ENCODE measurements at regions not wholly inside any gene's neighbourhood (a gene's known extent, or its start where the extent isn't known, plus 50 kb on each side); places are given as distances from the start of the nearest gene placed in this dataset.

- ATAC-seq = no peak
- DNase-seq = no peak
- no peaks in the 10 kb centered on the region for H3K27me3 Mint-ChIP-seq
- H3K4me1 Mint-ChIP-seq = no peaks in the 10 kb centered on the region
- H3K27ac Mint-ChIP-seq = no peak overlapping the region
- no peaks in the 10 kb centered on the region for H3K9me3 ChIP-seq (ENCODE audit: control insufficient read depth, low read length, poor library complexity, severe bottlenecking)
- H3K4me3 Mint-ChIP-seq = no peak overlapping the region
- no peaks in the 10 kb centered on the region for H3K36me3 Mint-ChIP-seq (ENCODE audit: low read depth)
These were observed 380.7 kb upstream of the IRX1 start for GRCh38 chr5:3214838-3215374.

DNA sequence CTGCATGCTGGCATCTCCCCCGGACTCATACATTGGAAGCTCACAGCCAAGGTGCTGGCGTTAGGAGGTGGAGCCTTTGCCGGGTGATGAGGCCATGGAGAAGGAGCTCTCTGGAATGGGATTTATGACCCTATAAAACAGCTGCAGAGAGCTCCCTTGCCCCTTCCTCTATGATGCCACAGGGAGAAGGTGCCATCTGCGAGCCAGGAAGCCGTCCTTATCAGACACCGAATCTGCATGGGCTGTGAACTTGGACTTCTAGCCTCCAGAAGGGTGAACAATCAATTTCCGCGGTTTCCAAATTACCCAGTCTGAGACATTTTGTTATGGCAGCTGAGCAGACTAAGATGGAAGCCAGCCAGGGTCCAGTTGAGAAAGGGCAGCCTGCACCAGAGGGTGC is 381.2 kb upstream of the IRX1 start:
- H3K36me3 Mint-ChIP-seq (ENCODE audit: low read depth) = no peaks in the 10 kb centered on the region
- no peak overlapping the region for H3K4me3 Mint-ChIP-seq
- H3K27me3 Mint-ChIP-seq = no peaks in the 10 kb centered on the region
- no peaks in the 10 kb centered on the region for H3K9me3 ChIP-seq (ENCODE audit: control insufficient read depth, low read length, poor library complexity, severe bottlenecking)
- DNase-seq (no peak), ATAC-seq (no peak)
- no peaks in the 10 kb centered on the region for H3K4me1 Mint-ChIP-seq
- H3K27ac Mint-ChIP-seq = no peak overlapping the region

- no peak overlapping the region for H3K27ac Mint-ChIP-seq
- no peak overlapping the region for H3K4me3 Mint-ChIP-seq
- H3K27me3 Mint-ChIP-seq = no peaks in the 10 kb centered on the region
- DNase-seq (no peak), ATAC-seq (no peak)
- no peaks in the 10 kb centered on the region for H3K9me3 ChIP-seq (ENCODE audit: control insufficient read depth, low read length, poor library complexity, severe bottlenecking)
- H3K36me3 Mint-ChIP-seq (ENCODE audit: low read depth) = no peaks in the 10 kb centered on the region
- no peaks in the 10 kb centered on the region for H3K4me1 Mint-ChIP-seq
These were observed 382.8 kb upstream of the IRX1 start for GRCh38 chr5:3212869-3213268.

DNA sequence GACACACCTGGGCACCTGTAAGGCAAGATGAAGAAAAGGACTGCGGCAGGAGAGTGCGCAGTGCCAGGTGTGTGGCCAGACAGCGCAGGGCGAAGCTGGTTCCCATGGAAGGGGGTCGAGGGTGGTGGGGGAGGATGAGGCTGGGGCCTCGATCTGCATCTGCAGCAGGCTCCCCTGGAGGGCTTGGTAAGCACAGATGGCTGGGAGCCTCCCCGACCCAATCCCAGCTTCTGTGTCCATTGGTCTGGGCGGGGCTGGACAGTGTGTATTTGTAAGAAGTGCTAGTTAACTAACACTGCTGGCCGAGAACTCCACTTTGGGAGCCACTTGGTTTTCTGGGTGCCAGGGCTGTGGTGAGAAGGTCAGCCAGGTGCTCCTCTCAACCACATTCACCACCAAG is 385.1 kb upstream of the IRX1 start:
- no peak overlapping the region for H3K4me3 Mint-ChIP-seq

GRCh38 chr5:3209918-3210317 is 385.7 kb upstream of the IRX1 start:
- H3K4me1 Mint-ChIP-seq = no peaks in the 10 kb centered on the region
- H3K4me3 Mint-ChIP-seq = no peak overlapping the region
- ATAC-seq (no peak), DNase-seq (no peak)
- H3K36me3 Mint-ChIP-seq (ENCODE audit: low read depth) = no peaks in the 10 kb centered on the region
- H3K9me3 ChIP-seq (ENCODE audit: control insufficient read depth, low read length, poor library complexity, severe bottlenecking) = no peaks in the 10 kb centered on the region
- no peak overlapping the region for H3K27ac Mint-ChIP-seq
- H3K27me3 Mint-ChIP-seq = no peaks in the 10 kb centered on the region

More for the DNA sequence above, 385.1 kb upstream of the IRX1 start:
- no peak for ATAC-seq
- no peaks in the 10 kb centered on the region for H3K4me1 Mint-ChIP-seq
- H3K36me3 Mint-ChIP-seq (ENCODE audit: low read depth) = no peaks in the 10 kb centered on the region
- no peaks in the 10 kb centered on the region for H3K27me3 Mint-ChIP-seq
- no peak for DNase-seq
- H3K9me3 ChIP-seq (ENCODE audit: control insufficient read depth, low read length, poor library complexity, severe bottlenecking) = no peaks in the 10 kb centered on the region
- no peak overlapping the region for H3K27ac Mint-ChIP-seq

GRCh38 chr5:3202570-3202969 is 393.1 kb upstream of the IRX1 start:
- Mint-ChIP-seq H3K4me3 (no peak overlapping the region), H3K36me3 (ENCODE audit: low read depth) (no peaks in the 10 kb centered on the region), H3K4me1 (no peaks in the 10 kb centered on the region), H3K27ac (no peak overlapping the region), H3K27me3 (peaks cover 25% of the 10 kb centered on the region)
- ATAC-seq (no peak), DNase-seq (no peak)
- H3K9me3 ChIP-seq (ENCODE audit: control insufficient read depth, low read length, poor library complexity, severe bottlenecking) = peaks cover 3% of the 10 kb centered on the region

GRCh38 chr5:3201941-3202340 is 393.7 kb upstream of the IRX1 start:
- Mint-ChIP-seq H3K36me3 (ENCODE audit: low read depth) (no peaks in the 10 kb centered on the region), H3K4me3 (no peak overlapping the region), H3K4me1 (no peaks in the 10 kb centered on the region), H3K27ac (no peak overlapping the region), H3K27me3 (peaks cover 28% of the 10 kb centered on the region)
- no peak for ATAC-seq
- DNase-seq = no peak
- H3K9me3 ChIP-seq (ENCODE audit: control insufficient read depth, low read length, poor library complexity, severe bottlenecking) = peaks cover 3% of the 10 kb centered on the region

DNA sequence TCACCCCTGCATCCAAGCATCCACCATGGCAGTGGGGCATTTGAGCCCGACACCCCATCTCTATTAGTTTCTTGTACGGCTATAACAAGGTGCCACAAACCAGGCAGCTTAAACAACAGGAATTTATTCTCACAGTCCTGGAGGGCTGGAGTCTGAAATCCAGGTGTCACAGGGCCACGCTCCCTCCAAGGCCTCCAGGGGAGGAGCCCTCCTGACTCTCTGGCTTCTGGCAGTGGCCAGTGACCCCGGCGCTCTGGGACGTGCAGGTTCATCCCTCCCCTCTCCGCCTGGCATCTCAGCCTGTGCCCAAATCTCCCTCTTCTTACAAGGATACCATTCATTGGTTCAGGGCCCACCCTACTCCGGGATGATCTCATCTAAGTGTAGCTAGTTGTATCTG is 394.5 kb upstream of the IRX1 start:
- H3K27ac Mint-ChIP-seq = no peak overlapping the region
- no peak for ATAC-seq
- H3K9me3 ChIP-seq (ENCODE audit: control insufficient read depth, low read length, poor library complexity, severe bottlenecking) = peaks cover 3% of the 10 kb centered on the region
- peaks cover 28% of the 10 kb centered on the region for H3K27me3 Mint-ChIP-seq
- DNase-seq = no peak
- H3K4me3 Mint-ChIP-seq = no peak overlapping the region
- no peaks in the 10 kb centered on the region for H3K4me1 Mint-ChIP-seq
- no peaks in the 10 kb centered on the region for H3K36me3 Mint-ChIP-seq (ENCODE audit: low read depth)

DNA sequence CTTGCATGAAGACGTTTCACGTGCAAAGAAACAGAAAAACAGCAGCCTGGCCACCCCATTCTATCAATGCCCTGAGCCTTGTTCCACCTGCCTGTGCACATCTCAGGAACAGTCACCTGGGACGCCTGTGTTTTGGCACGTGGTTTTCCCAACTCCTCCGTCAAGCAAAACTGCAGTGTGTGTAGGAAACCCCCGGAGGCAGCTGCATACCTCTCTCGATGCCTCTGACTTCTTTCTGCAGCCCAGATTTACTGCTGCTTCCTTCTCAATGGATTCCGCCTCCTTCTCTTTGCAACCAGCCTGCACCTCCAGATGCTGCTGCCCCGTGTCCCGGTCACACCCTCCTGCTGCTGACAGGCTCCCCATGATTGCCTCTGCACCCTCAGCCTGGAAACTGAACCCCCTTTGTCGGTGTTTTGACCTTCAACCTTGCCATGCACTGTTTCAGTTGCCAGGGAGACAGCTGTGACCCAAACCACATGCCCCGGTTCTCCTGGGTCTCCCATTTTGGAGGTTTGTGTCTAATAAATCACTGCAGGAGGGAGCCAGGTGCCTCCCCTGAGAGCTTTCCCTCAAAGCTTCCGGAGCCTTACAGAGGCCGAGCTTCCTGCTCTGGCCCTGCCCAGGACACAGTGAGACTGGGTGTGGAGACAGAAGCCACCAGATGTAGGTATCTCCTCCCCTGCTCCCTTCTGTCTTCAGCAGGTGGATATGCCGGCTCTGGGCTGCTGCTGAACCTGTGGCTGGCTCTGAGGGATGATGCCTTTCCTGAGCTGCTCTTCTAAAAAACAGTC is 395.5 kb upstream of the IRX1 start:
- Mint-ChIP-seq H3K4me3 (no peak overlapping the region), H3K4me1 (no peaks in the 10 kb centered on the region), H3K27me3 (peaks cover 28% of the 10 kb centered on the region), H3K36me3 (ENCODE audit: low read depth) (no peaks in the 10 kb centered on the region), H3K27ac (no peak overlapping the region)
- DNase-seq = no peak
- peaks cover 3% of the 10 kb centered on the region for H3K9me3 ChIP-seq (ENCODE audit: control insufficient read depth, low read length, poor library complexity, severe bottlenecking)
- no peak for ATAC-seq

- no peak overlapping the region for H3K27ac Mint-ChIP-seq
- no peak overlapping the region for H3K4me3 Mint-ChIP-seq
- H3K9me3 ChIP-seq (ENCODE audit: control insufficient read depth, low read length, poor library complexity, severe bottlenecking) = peaks cover 3% of the 10 kb centered on the region
- no peak for ATAC-seq
- no peaks in the 10 kb centered on the region for H3K4me1 Mint-ChIP-seq
- peaks cover 28% of the 10 kb centered on the region for H3K27me3 Mint-ChIP-seq
- DNase-seq = no peak
- no peaks in the 10 kb centered on the region for H3K36me3 Mint-ChIP-seq (ENCODE audit: low read depth)
These were observed 397.6 kb upstream of the IRX1 start for GRCh38 chr5:3198074-3198449.

GRCh38 chr5:3197304-3198073 is 398.1 kb upstream of the IRX1 start:
- DNase-seq = no peak
- peaks cover 28% of the 10 kb centered on the region for H3K27me3 Mint-ChIP-seq
- no peaks in the 10 kb centered on the region for H3K4me1 Mint-ChIP-seq
- H3K36me3 Mint-ChIP-seq (ENCODE audit: low read depth) = no peaks in the 10 kb centered on the region
- ATAC-seq = no peak
- H3K9me3 ChIP-seq (ENCODE audit: control insufficient read depth, low read length, poor library complexity, severe bottlenecking) = no peaks in the 10 kb centered on the region
- H3K4me3 Mint-ChIP-seq = no peak overlapping the region
- H3K27ac Mint-ChIP-seq = no peak overlapping the region

GRCh38 chr5:3195994-3196393 is 399.6 kb upstream of the IRX1 start:
- Mint-ChIP-seq H3K27me3 (peaks cover 28% of the 10 kb centered on the region), H3K27ac (no peak overlapping the region), H3K4me3 (no peak overlapping the region), H3K36me3 (ENCODE audit: low read depth) (no peaks in the 10 kb centered on the region), H3K4me1 (no peaks in the 10 kb centered on the region)
- no peaks in the 10 kb centered on the region for H3K9me3 ChIP-seq (ENCODE audit: control insufficient read depth, low read length, poor library complexity, severe bottlenecking)
- ATAC-seq = no peak
- DNase-seq = no peak

DNA sequence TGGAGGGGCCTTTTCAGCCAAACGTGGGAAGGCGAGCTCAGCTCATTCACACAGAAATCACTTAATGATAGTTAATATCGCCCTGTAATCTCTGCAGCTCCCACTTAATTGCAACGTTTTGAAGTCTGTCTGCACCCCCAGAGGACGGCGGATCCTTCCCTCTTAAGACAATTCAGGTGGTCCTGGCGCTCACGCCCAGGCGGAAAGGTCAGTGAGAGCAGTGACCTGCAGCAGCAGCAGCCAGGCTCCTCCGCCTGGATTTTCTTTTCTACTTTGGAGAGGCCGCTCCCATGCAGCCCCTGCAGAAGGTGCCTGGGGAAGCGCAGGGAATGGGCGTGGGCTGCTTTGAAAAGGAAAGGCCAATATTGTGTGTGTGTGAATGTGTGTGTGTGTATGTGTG is 400.9 kb upstream of the IRX1 start:
- DNase-seq = no peak
- no peaks in the 10 kb centered on the region for H3K4me1 Mint-ChIP-seq
- H3K27ac Mint-ChIP-seq = no peak overlapping the region
- ATAC-seq = no peak
- peaks cover 21% of the 10 kb centered on the region for H3K27me3 Mint-ChIP-seq
- H3K4me3 Mint-ChIP-seq = no peak overlapping the region
- no peaks in the 10 kb centered on the region for H3K9me3 ChIP-seq (ENCODE audit: control insufficient read depth, low read length, poor library complexity, severe bottlenecking)
- H3K36me3 Mint-ChIP-seq (ENCODE audit: low read depth) = no peaks in the 10 kb centered on the region
